Upper lobe of left lung (tissue), 6 donors: ENCODE measurements at regions not wholly inside any gene's neighbourhood (a gene's known extent, or its start where the extent isn't known, plus 50 kb on each side); places are given as distances from the start of the nearest gene placed in this dataset.

Experiments
- ATAC-seq, 2 donors: fragments of 200-7000 bp; cut with Tn5 transposase; one replicate each; pipeline ENCODE4 v1.9.1; 2022; ENCODE audit warnings: mild to moderate bottlenecking in 2 of 2, moderate library complexity in 2 of 2; ENCODE audit not compliant: low FRiP score in 2 of 2
- DNase-seq, 2 donors: peaks; one replicate each; pipeline ENCODE4 v3.0.0-alpha.2; 2019 to 2020
- H3K27ac ChIP-seq, 4 donors: fragments of 200-600 bp; sonication (generic); one replicate each; pipeline ENCODE4 v1.5.1; 2016 to 2019
- H3K27me3 ChIP-seq, 4 donors: fragments of 200-600 bp; sonication (generic); one replicate each; pipeline ENCODE4 v1.5.1; 2017 to 2019
- H3K36me3 ChIP-seq, 4 donors: fragments of 200-600 bp; sonication (generic); one replicate each; pipeline ENCODE4 v1.5.1; 2016 to 2019
- H3K4me1 ChIP-seq, 4 donors: fragments of 200-600 bp; sonication (generic); one replicate each; pipeline ENCODE4 v1.5.1; 2018 to 2019
- H3K4me3 ChIP-seq, 4 donors: fragments of 200-600 bp; sonication (generic); one replicate each; pipeline ENCODE4 v1.5.1; 2017 to 2019; ENCODE audit warnings: mild to moderate bottlenecking in 2 of 4, moderate library complexity in 1 of 4
- H3K9me3 ChIP-seq, 4 donors: fragments of 200-600 bp; sonication (generic); one replicate each; pipeline ENCODE4 v1.5.1; 2018 to 2019
- CTCF ChIP-seq, 6 experiments: fragments of 450-650 bp in 4 of 6; fragments of 200-600 bp in 2 of 6; sonication (generic) in 2 of 6; IDR thresholded peaks; one replicate each; pipeline ENCODE4 v1.5.1; 2016 to 2019; ENCODE audit warnings: antibody characterized with exemption in 6 of 6
- EP300 ChIP-seq, 4 donors: sonication (generic); formaldehyde crosslinking; IDR thresholded peaks; one replicate each; pipeline ENCODE4 v1.5.1; 2017; ENCODE audit warnings: antibody characterized with exemption in 4 of 4, control low read depth in 2 of 4
- POLR2A ChIP-seq, 4 donors: fragments of 450-650 bp; IDR thresholded peaks; one replicate each; pipeline ENCODE4 v1.5.1; 2016 to 2017; ENCODE audit warnings: antibody characterized with exemption in 4 of 4, mild to moderate bottlenecking in 2 of 4
- POLR2AphosphoS5 ChIP-seq, 2 donors: sonication (generic); formaldehyde crosslinking; IDR thresholded peaks; one replicate each; pipeline ENCODE4 v1.5.1; 2017; ENCODE audit warnings: antibody characterized with exemption in 2 of 2
- WGBS, 2 donors: methylation state at CpG; one replicate each; pipeline ENCODE4 v1.1.5; 2017 to 2018; 5-methylcytosine and 5-hydroxymethylcytosine counted together
- donor health status: DM: no; HTN: no; CAD: no; lungs with moderate emphysema.
- donor health status: DM: no; HTN: yes; CAD: no; lungs with severe emphysema.

GRCh38 chr12:19841451-19841850, 402.2 kb downstream of the AEBP2 start:
- ATAC-seq (peak in 1 of 2 donors; percentile 47), DNase-seq (no peak)
- Histone ChIP-seq H3K27ac (no peak overlapping the region), H3K4me3 (no peak overlapping the region), H3K36me3 (no peaks in the 10 kb centered on the region), H3K27me3 (no peaks in the 10 kb centered on the region), H3K4me1 (no peaks in the 10 kb centered on the region), H3K9me3 (no peaks in the 10 kb centered on the region)
- no peak for TF ChIP-seq POLR2AphosphoS5 (IDR thresholded peaks at IDR 0.05)
- no peak for TF ChIP-seq EP300 (IDR thresholded peaks at IDR 0.05)
- TF ChIP-seq POLR2A (IDR thresholded peaks at IDR 0.05) = no peak
- TF ChIP-seq CTCF (IDR thresholded peaks at IDR 0.05) = no peak

- H3K4me1 ChIP-seq = peaks cover 0 to 2% (median 0%) of the 10 kb centered on the region in 4 donors
- no peaks in the 10 kb centered on the region for H3K9me3 ChIP-seq
- no peaks in the 10 kb centered on the region for H3K27me3 ChIP-seq
- TF ChIP-seq EP300 (IDR thresholded peaks at IDR 0.05) (no peak), POLR2AphosphoS5 (IDR thresholded peaks at IDR 0.05) (no peak), POLR2A (IDR thresholded peaks at IDR 0.05) (no peak), CTCF (IDR thresholded peaks at IDR 0.05) (no peak)
- peak in 1 of 2 donors; percentile 68 for ATAC-seq
- 62 to 73% methylated on average over 3 of the region's 3 CpGs for WGBS, 2 donors
- H3K4me3 ChIP-seq = no peak overlapping the region
- H3K27ac ChIP-seq = no peak overlapping the region
- no peaks in the 10 kb centered on the region for H3K36me3 ChIP-seq
- DNase-seq = no peak
These were observed 402.8 kb downstream of the AEBP2 start for GRCh38 chr12:19842116-19842515.

- H3K9me3 ChIP-seq = no peaks in the 10 kb centered on the region
- no peak for ATAC-seq
- no peak for DNase-seq
- 90 to 100% methylated on average over 1 of the region's 1 CpG for WGBS, 2 donors
- no peaks in the 10 kb centered on the region for H3K36me3 ChIP-seq
- no peaks in the 10 kb centered on the region for H3K27me3 ChIP-seq
- no peak overlapping the region for H3K4me3 ChIP-seq
- H3K4me1 ChIP-seq = peaks cover 0 to 6% (median 0%) of the 10 kb centered on the region in 4 donors
- no peak for TF ChIP-seq EP300 (IDR thresholded peaks at IDR 0.05)
- no peak for TF ChIP-seq POLR2AphosphoS5 (IDR thresholded peaks at IDR 0.05)
- no peak for TF ChIP-seq POLR2A (IDR thresholded peaks at IDR 0.05)
- TF ChIP-seq CTCF (IDR thresholded peaks at IDR 0.05) = no peak
- H3K27ac ChIP-seq = no peak overlapping the region
These were observed 404.9 kb downstream of the AEBP2 start for GRCh38 chr12:19844224-19844623.

- no peak for DNase-seq
- Histone ChIP-seq H3K9me3 (no peaks in the 10 kb centered on the region), H3K27me3 (no peaks in the 10 kb centered on the region), H3K4me1 (peaks cover 0 to 7% (median 6%) of the 10 kb centered on the region in 4 donors), H3K36me3 (no peaks in the 10 kb centered on the region), H3K4me3 (no peak overlapping the region), H3K27ac (peak overlapping the region in 1 of 4 donors; percentile 13)
- TF ChIP-seq EP300 (IDR thresholded peaks at IDR 0.05) (no peak), POLR2AphosphoS5 (IDR thresholded peaks at IDR 0.05) (no peak), CTCF (IDR thresholded peaks at IDR 0.05) (no peak), POLR2A (IDR thresholded peaks at IDR 0.05) (no peak)
- ATAC-seq = no peak
- 57 to 72% methylated on average over 3 of the region's 3 CpGs for WGBS, 2 donors
These were observed 407.3 kb downstream of the AEBP2 start for GRCh38 chr12:19846574-19846973.

- DNase-seq = no peak
- WGBS, 2 donors = 38 to 47% methylated on average over 11 of the region's 11 CpGs
- H3K27me3 ChIP-seq = no peaks in the 10 kb centered on the region
- H3K36me3 ChIP-seq = no peaks in the 10 kb centered on the region
- peak overlapping the region in 3 of 4 donors; percentile 13 to 67 (median 23) for H3K27ac ChIP-seq
- H3K9me3 ChIP-seq = no peaks in the 10 kb centered on the region
- ATAC-seq = peak in 1 of 2 donors; percentile 39
- H3K4me1 ChIP-seq = peaks cover 0 to 7% (median 6%) of the 10 kb centered on the region in 4 donors
- TF ChIP-seq EP300 (IDR thresholded peaks at IDR 0.05) (no peak), CTCF (IDR thresholded peaks at IDR 0.05) (no peak), POLR2AphosphoS5 (IDR thresholded peaks at IDR 0.05) (no peak), POLR2A (IDR thresholded peaks at IDR 0.05) (no peak)
- no peak overlapping the region for H3K4me3 ChIP-seq
These were observed 408.2 kb downstream of the AEBP2 start for GRCh38 chr12:19847294-19848059.
